SW480 (cell line): ENCODE measurements at regions not wholly inside any gene's neighbourhood (a gene's known extent, or its start where the extent isn't known, plus 50 kb on each side); places are given as distances from the start of the nearest gene placed in this dataset.
"Not testable (repeated sequence)": the region's sequence is repeated elsewhere in the genome, so short reads cannot be mapped to it uniquely, and the experiment has no call there.

Experiments used
- DNase-seq: peaks from one replicate; pipeline ENCODE4 v3.0.0-alpha.2; 2016; ENCODE audit warnings: low spot score

DNA sequence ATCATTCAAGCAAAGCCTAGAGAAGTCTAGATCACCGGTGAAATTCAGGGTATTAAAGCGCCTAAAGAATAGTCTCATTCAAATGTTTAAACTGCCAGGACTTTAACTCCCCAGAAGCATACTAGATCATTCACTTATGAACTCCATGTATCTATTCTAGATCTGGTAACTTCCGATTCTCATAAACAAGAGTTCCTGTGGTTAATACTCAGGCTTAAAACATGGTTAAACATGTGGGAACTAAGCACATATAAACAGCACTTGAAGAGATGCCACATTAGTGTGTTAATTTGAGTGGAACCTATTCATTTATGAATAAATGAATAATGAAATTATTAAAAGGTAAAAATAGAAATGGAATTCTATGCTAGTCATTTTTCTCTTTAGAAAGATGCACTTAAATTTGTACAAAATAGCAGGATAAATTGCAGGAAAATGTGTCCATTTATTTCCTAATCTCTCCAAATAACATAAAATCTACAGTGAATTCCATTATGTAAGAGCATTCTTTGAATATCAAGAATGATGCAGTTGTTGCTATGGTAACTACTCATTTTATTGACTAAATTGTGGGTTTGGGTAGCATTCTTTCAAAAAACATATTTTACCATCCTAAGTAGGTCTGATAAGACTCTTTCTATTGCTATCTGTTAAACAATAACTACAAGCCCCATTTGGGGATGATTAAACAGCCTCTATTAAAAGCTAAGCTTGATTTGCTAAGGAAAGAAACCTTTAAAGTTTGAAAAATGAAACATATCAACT lies 147.6 kb upstream of the TMEM168 start:
- DNase-seq: no peak

GRCh38 chr7:112933598-112933997 lies 143.4 kb upstream of the TMEM168 start:
- no peak for DNase-seq

DNA sequence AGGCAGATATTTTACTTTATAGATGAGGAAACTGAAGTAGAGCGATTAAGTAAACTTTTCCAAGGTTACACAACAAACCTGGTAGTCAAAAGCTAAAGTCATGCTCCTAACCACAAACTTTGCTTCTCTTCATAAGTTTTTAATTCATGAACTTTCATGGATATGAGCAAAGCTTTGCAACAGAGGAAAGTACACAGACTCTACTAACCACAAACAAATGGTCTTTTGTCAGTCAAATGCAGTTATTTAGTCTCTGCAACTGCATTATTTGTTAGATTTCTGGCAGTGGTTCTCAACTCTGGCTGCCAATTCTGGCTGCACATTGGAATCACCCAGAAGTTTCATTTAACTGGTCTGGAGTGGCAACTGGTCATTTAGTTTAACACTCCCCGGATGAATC lies 140.6 kb upstream of the TMEM168 start:
- no peak for DNase-seq

DNA sequence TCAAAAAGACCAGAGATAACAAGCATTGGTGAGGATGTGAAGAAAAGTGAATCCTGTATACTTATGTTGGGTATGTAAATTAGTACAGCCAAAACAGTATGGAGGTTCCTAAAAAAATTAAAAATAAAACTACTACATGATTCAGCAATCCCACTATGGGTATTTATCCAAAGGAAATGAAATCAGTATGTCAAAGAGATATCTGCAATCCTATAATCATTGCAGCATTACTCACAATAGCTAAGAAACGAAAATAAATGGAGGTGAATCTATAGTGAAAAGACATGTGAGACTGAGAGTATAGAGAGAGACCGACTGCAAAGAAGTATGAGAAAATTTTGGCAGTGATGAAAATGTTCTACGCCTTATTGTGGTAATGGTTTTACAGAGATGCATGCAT lies 139.2 kb upstream of the TMEM168 start:
- no peak for DNase-seq

- DNase-seq: no peak
Measured at GRCh38 chr7:112926018-112926417, 135.8 kb upstream of the TMEM168 start.

- not testable (repeated sequence) for DNase-seq
Measured at GRCh38 chr7:112922546-112922945, 132.4 kb upstream of the TMEM168 start.

GRCh38 chr7:112916431-112916830 lies 126.2 kb upstream of the TMEM168 start:
- DNase-seq: not testable (repeated sequence)

- DNase-seq: no peak
Measured at GRCh38 chr7:112908086-112908485, 117.9 kb upstream of the TMEM168 start.

DNA sequence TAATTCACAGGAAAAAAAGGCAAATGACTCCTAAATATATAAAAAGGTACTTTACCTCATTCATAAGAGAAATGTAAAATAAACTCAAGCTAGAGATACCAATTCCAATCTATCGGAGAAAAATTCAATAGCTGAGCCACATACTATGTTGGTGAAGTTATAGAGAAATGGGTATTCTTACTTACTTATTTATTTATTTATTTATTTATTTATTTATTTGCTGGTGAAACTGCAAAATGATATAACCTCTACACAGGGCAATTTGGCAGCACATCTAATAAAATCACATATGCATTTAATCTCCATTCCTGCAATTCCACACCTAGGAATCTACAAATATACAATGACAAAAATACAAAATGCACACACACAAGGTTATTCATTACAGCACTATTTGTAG lies 117.5 kb upstream of the TMEM168 start:
- DNase-seq: no peak

DNA sequence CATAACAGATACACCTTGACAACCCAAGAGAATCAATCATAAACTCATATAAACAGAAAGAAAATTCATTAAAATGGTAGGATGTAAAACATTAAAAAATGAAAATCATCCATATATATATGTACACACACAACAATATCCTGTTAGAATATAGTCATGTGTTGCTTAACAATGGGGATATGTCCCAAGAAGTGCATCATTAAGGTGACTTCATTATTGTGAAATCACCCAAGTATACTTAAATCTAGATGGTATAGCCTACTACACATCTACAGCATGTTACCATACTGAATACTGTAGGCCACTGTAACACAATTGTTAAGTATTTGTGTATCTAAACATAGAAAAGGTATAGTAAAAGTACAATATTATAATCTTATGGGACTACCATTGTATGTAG lies 115.8 kb upstream of the TMEM168 start:
- DNase-seq: no peak

DNA sequence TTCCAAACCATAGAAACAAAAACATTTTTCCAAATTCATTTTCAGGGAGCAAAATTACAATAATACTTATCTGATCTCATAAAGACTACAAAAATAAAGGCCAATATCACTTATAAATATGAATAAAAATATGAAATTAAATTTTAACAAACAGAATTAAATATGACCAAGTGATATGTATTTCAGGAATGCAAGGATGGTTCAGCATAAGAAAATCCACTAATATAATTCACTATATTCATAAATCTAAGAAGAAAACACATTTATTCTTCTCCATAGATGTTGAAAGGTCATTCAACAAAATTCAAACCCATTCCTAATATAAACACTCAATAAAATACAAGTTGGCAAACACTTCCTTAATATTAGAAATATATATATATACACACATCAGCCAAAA lies 115.2 kb upstream of the TMEM168 start:
- no peak for DNase-seq

DNA sequence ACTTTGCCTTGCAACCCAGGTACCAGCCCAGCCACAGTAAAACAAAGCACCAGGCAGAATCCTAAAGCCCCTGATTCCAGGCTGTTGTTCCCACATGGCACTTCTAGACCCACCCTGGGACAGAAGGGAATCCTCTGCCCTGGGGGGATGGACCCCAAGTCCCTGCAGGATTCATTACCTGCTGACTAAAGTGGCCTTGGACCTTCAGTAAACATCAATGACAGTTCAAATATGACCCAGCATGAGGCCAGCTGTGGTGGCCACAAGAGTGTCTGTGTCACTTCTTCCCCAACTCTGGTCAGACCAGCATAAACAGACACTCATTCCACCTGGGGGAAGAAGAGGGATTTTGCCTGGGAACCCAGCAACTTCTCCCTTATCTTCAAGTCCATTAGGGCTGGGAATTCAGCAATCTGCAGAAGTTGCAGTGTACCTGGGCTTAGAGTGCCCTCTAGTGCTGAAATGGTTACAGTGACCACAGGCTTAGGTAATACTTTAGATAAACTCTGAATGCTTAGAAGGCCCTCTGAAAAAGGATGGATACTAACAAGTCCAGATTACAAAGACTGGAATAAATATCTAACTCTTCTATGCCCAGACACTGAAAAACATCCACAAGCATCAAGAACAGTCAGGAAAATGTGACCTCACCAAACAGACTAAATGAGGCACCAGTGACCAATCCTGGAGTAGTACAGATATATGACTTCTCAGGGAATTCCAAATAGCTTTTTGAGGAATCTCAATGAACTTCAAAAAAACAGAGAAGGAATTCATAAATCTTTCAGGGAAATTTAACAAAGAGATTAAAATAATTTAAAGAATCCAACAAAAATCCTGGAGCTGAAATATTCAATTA lies 108.5 kb upstream of the TMEM168 start:
- peak; percentile 57 for DNase-seq

GRCh38 chr7:112897839-112898431 lies 107.7 kb upstream of the TMEM168 start:
- DNase-seq: no peak

DNA sequence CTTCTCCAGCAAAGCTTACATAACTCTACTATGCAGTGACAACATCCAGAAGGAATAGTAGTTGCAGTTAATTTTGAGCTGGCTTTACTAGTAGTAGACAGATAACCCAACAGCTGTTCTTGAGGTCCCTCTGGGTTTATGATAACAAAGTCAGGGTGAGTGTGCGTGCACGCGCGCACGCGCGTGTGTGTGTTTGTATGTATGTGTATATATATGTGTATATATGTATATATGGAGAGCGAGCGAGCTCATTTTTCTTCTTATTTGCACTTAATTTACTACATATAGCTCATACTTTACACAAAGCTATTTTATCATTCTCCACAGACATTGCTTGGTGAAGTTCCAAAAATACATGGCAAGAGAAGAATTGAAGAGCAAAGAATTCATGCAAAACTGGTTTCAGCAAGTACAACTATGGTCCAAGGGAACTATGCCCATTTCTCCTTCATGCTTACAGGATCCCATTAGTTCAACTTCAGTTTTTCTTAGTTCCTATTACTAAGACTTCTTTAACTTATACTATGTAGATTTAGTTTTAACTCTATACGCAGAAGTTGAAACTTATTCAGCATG lies 105.9 kb upstream of the TMEM168 start:
- DNase-seq: no peak

DNA sequence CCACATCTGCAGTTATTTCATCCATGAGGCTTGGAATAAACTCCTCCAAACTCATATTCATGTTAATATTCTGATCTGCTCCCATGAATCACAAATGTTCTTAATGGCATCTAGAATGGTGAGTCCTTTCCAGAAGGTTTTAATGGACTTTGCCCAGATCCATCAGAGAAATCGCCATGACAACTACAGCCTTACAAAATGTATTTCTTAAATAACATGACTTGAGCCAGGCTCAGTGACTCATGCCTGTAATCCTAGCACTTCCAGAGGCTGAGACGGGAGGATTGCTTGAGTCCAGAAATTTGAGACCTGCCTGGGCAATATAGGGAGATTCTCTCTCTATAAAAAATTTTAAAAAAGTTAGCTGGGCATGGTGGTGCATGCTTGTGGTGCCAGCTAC lies 102.1 kb upstream of the TMEM168 start:
- DNase-seq: no peak

DNA sequence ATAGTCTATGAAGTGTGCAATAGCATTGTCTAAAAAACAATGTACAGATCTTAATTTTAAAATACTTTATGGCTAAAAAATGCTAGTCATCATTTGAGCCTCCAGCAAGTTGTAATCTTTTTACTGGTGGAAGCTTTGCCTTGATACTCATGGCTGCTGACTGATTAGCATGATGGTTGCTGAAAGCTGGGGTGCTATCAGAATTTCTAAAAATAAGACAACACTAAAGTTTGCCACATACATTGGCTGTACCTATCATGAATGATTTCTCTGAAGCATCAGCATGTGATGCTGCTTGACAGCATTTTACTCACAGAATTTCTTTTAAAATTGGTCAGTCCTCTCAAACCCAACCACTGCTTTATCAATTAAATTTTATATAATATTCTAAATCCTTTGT lies 101.5 kb upstream of the TMEM168 start:
- no peak for DNase-seq

DNA sequence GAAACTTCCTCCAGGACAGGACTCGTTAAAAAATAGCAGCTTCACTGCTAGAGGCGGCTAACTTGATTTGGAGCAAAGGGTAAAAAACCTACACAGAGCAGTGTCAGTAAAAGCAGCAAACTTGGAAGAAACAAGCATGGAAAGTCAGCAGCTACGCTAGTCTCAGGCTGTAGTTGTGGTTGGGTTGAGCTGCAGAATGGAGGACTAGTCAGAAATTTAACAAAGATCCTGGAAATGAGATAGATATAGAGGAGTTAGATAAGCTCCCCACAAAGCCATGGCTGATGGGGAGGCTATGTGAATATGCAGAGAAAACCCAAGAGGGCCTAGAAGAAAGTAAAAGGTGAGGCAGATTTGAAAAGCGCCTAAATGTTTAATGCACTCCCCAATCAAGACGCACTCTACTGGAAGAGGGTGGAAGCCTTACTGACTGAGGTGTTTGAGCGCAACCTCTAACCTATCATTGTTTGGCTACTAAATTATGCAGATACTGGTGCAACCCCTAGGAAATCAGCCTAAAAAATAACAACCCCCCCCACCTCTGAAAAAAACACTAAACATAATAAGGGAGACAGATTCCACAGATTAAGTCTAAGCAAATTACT lies 99.7 kb upstream of the TMEM168 start:
- no peak for DNase-seq

- no peak for DNase-seq
Measured at GRCh38 chr7:112889268-112889667, 99.1 kb upstream of the TMEM168 start.

- DNase-seq: no peak
Measured at GRCh38 chr7:112888781-112889180, 98.6 kb upstream of the TMEM168 start.

DNA sequence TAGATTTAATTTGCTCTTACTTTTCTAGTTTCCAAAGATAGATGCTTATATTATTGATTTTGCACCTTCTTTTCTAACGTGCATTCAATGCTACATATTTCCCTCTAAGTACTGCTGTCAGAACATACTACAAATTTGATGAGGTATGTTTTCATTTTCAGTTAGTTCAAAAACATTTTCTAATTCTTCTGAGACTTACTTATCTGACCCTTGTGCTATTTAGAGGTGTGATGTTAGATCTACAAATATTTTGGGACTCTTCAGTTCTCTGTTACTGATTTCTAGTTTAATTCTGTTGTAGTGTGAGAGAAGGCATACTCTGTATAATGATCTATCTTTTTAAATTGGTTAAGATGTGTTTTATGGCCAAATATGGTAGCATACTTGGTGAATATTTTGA lies 97.8 kb upstream of the TMEM168 start:
- no peak for DNase-seq

GRCh38 chr7:112887337-112887736 lies 97.1 kb upstream of the TMEM168 start:
- DNase-seq: no peak

- no peak for DNase-seq
Measured at GRCh38 chr7:112886208-112886607, 96.0 kb upstream of the TMEM168 start.
